OCI-LY7 (cell line): ENCODE measurements at regions not wholly inside any gene's neighbourhood (a gene's known extent, or its start where the extent isn't known, plus 50 kb on each side); places are given as distances from the start of the nearest gene placed in this dataset.

Experiments used
- BruUV-seq: library from RNA; stranded (reverse); fragments of 400-500 nt; replicated peaks from 2 replicates; lab custom pipeline; 2021; lab: Mats Ljungman, UMichigan
- CTCF ChIA-PET: fragments of 300-600 bp; sonication (Branson Sonifier 250); formaldehyde crosslinking; loops from one replicate; lab custom pipeline; 2022; ENCODE audit warnings: antibody characterized with exemption; ENCODE audit not compliant: unreplicated experiment; lab: Charles Lee
- POLR2A ChIA-PET: fragments of 300-600 bp; sonication (Branson Sonifier 250); formaldehyde crosslinking; loops from one replicate; lab custom pipeline; 2022; ENCODE audit warnings: antibody characterized with exemption; lab: Charles Lee
- DNase-seq: peaks from one replicate; pipeline ENCODE4 v3.0.0-alpha.2; 2015; ENCODE audit warnings: low spot score
- H2AFZ ChIP-seq: fragments of 200-600 bp; sonication (generic), shearing (Covaris generic); 2 replicates; pipeline ENCODE4 v1.6.1; 2014; ENCODE audit warnings: mild to moderate bottlenecking, antibody characterized with exemption, low read length, moderate library complexity
- H3K27ac ChIP-seq: fragments of 200-600 bp; sonication (generic); 2 replicates; pipeline ENCODE4 v1.5.1; 2014; ENCODE audit warnings: mixed run types, low read depth, mild to moderate bottlenecking, moderate library complexity, low read length, inconsistent platforms; ENCODE audit not compliant: poor library complexity, severe bottlenecking
- H3K36me3 ChIP-seq: fragments of 200-600 bp; sonication (generic); 2 replicates; pipeline ENCODE4 v1.6.1; 2014; ENCODE audit warnings: mild to moderate bottlenecking, antibody characterized with exemption, low read length, moderate library complexity, mixed read lengths; ENCODE audit not compliant: insufficient read depth
- H3K4me1 ChIP-seq: fragments of 200-600 bp; sonication (generic); 2 replicates; pipeline ENCODE4 v1.5.1; 2014; ENCODE audit warnings: mild to moderate bottlenecking, low read length; ENCODE audit not compliant: insufficient read depth, poor library complexity, severe bottlenecking
- H3K4me2 ChIP-seq: fragments of 200-600 bp; sonication (generic); 2 replicates; pipeline ENCODE4 v1.6.1; 2014; ENCODE audit warnings: mild to moderate bottlenecking, low read length
- H3K4me3 ChIP-seq: fragments of 200-600 bp; sonication (generic); 2 replicates; pipeline ENCODE4 v1.5.1; 2014; ENCODE audit warnings: mild to moderate bottlenecking, low read depth, low read length; ENCODE audit not compliant: poor library complexity, severe bottlenecking
- H3K79me2 ChIP-seq: fragments of 200-600 bp; sonication (generic); 2 replicates; pipeline ENCODE4 v1.6.1; 2016; ENCODE audit warnings: low read depth, mild to moderate bottlenecking, low read length, moderate library complexity, mixed read lengths; ENCODE audit not compliant: insufficient read depth
- H3K9me2 ChIP-seq: fragments of 200-600 bp; sonication (generic); 2 replicates; pipeline ENCODE4 v1.6.1; 2016; ENCODE audit warnings: mild to moderate bottlenecking, low read length, mixed read lengths; ENCODE audit not compliant: insufficient read depth
- H3K9me3 ChIP-seq: fragments of 200-600 bp; sonication (generic); 2 replicates; pipeline ENCODE4 v1.6.1; 2014; ENCODE audit warnings: mild to moderate bottlenecking, mixed run types, low read length, mixed read lengths
- H4K20me1 ChIP-seq: fragments of 200-600 bp; sonication (generic); 2 replicates; pipeline ENCODE4 v1.6.1; 2014; ENCODE audit warnings: mild to moderate bottlenecking, antibody characterized with exemption, low read length, moderate library complexity, mixed read lengths; ENCODE audit not compliant: insufficient read depth
- CTCF ChIP-seq: fragments of 200-600 bp; sonication (generic); conservative IDR thresholded peaks from 2 replicates; pipeline ENCODE4 v1.5.1; 2014; ENCODE audit warnings: mild to moderate bottlenecking, antibody characterized with exemption, low read length, moderate library complexity, mixed read lengths
- EZH2phosphoT487 ChIP-seq: fragments of 200-600 bp; sonication (generic); IDR thresholded peaks from 2 replicates; pipeline ENCODE4 v1.6.1; 2018; ENCODE audit warnings: low read depth, borderline replicate concordance, mild to moderate bottlenecking, mixed run types, antibody characterized with exemption, low read length, moderate library complexity, mixed read lengths
- intact Hi-C: fragments of 100-400 bp; cut with micrococcal nuclease; formaldehyde crosslinking; loops from one replicate; pipeline ENCODE4 v1.10.0; 2022; ENCODE audit not compliant: unreplicated experiment

GRCh38 chr10:47056247-47056510 lies 145.0 kb downstream of the PTPN20 start:
- Histone ChIP-seq H3K9me3 (no peaks in the 10 kb centered on the region), H3K9me2 (no peaks in the 10 kb centered on the region), H3K4me3 (no peak overlapping the region), H3K36me3 (no peaks in the 10 kb centered on the region), H4K20me1 (no peaks in the 10 kb centered on the region), H3K4me1 (no peaks in the 10 kb centered on the region), H3K79me2 (no peaks in the 10 kb centered on the region), H3K4me2 (no peak overlapping the region), H2AFZ (no peak overlapping the region), H3K27ac (no peak overlapping the region)
- TF ChIP-seq EZH2phosphoT487 = no peak
- no peak for TF ChIP-seq CTCF
- ChIA-PET POLR2A (no interaction called here), CTCF (no interaction called here)
- DNase-seq = no peak
- intact Hi-C loops = no loop called here
- no TSS peak for BruUV-seq

GRCh38 chr10:47057471-47057870 lies 146.2 kb downstream of the PTPN20 start:
- Histone ChIP-seq H3K36me3 (no peaks in the 10 kb centered on the region), H4K20me1 (no peaks in the 10 kb centered on the region), H3K4me1 (no peaks in the 10 kb centered on the region), H3K9me3 (no peaks in the 10 kb centered on the region), H3K27ac (no peak overlapping the region), H2AFZ (no peak overlapping the region), H3K79me2 (no peaks in the 10 kb centered on the region), H3K4me3 (no peak overlapping the region), H3K4me2 (no peak overlapping the region), H3K9me2 (no peaks in the 10 kb centered on the region)
- no peak for DNase-seq
- intact Hi-C loops = no loop called here
- POLR2A ChIA-PET = no interaction called here
- no TSS peak for BruUV-seq
- no peak for TF ChIP-seq EZH2phosphoT487
- TF ChIP-seq CTCF = no peak
- CTCF ChIA-PET = no interaction called here

- Histone ChIP-seq H4K20me1 (no peaks in the 10 kb centered on the region), H3K4me2 (no peak overlapping the region), H3K4me3 (no peak overlapping the region), H3K79me2 (no peaks in the 10 kb centered on the region), H3K9me3 (no peaks in the 10 kb centered on the region), H3K27ac (no peak overlapping the region), H3K36me3 (no peaks in the 10 kb centered on the region), H3K9me2 (no peaks in the 10 kb centered on the region), H2AFZ (no peak overlapping the region), H3K4me1 (no peaks in the 10 kb centered on the region)
- intact Hi-C loops = no loop called here
- DNase-seq = no peak
- BruUV-seq = no TSS peak
- CTCF ChIA-PET = no interaction called here
- TF ChIP-seq CTCF = no peak
- TF ChIP-seq EZH2phosphoT487 = no peak
- POLR2A ChIA-PET = no interaction called here
Measured at GRCh38 chr10:47058032-47058702, 146.9 kb downstream of the PTPN20 start.
